ENCODE measurements at regions not wholly inside any gene's neighbourhood (a gene's known extent, or its start where the extent isn't known, plus 50 kb on each side); places are given as distances from the start of the nearest gene placed in this dataset.
A peak's percentile ranks its signal among the peaks of the same experiment; 100 is the strongest.
"Not testable (repeated sequence)": the region's sequence is repeated elsewhere in the genome, so short reads cannot be mapped to it uniquely, and the experiment has no call there.

DNA sequence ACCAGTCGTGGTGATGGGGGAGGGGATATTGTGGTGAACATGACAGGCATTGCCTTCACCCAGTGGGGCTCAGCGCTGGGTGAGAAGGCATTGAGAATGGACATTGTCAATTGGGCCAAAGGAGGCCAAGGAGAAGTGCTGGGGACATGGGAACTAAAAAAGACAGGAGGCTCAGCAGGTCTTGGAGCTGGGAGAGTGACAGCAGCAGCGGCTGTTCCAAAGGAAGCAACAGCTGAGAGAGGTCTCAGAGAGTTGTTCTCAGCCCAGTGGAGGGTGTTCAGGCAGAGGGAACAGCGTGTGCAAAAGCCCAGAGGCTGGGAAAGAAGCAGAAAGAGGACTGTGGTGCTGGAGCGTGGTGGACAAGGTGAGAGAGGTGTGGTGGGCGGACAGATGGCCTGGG, 56.6 kb upstream of the ASNS start:
- not testable (repeated sequence) for H3K4me3 ChIP-seq (ENCODE audit: low read depth, low read length); DNase-seq (ENCODE audit: low read depth)

DNA sequence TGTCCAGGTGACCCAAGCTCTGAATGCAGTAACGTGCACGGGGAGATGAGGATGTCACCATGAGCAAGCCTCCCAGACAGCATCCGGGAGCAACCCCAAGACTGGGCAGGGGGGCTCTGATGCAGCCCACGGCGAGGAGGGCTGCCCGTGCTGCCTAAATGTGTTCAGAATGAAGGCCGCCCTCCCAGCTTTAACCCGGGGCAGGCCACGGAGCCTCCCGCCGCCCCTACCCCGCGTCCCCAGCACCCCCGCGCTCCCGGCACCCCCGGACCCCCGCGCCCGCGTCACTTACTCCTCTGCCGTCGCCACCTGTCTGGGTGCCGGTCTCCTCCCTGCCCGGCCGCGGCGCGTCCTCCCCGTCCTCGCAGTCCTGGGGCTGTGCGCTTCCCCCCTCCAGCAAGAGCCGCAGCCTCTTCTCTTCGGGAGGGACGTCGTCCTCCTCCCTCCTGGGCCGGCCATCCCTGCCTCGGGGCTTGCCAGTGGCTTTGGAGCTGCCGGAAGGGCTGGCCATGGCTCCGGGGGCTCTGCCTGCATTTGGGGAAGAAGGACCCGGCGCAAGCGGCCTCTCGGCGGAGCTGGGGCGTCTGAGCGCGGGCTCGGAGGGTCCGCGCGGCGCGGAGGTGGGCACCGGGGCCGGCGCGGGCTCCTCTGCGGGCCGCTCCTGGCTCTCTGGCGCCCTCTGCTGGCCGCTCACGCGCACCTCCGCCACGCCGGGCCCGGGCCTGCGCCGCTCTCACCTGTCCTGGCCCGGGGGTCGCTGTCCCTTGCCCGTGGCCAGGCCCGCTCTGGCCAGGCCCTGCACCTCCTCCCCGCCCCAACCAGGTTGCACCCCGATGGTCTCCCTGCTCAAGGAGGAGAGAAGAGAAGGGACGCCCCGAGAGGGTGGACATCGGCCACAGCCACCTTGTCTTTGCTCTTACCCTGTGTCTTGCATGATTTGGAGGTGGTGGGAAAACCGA, 55.9 kb upstream of the ASNS start:
- peak; percentile 50 for DNase-seq (ENCODE audit: low read depth)
- TF ChIP-seq, protein P1, sequence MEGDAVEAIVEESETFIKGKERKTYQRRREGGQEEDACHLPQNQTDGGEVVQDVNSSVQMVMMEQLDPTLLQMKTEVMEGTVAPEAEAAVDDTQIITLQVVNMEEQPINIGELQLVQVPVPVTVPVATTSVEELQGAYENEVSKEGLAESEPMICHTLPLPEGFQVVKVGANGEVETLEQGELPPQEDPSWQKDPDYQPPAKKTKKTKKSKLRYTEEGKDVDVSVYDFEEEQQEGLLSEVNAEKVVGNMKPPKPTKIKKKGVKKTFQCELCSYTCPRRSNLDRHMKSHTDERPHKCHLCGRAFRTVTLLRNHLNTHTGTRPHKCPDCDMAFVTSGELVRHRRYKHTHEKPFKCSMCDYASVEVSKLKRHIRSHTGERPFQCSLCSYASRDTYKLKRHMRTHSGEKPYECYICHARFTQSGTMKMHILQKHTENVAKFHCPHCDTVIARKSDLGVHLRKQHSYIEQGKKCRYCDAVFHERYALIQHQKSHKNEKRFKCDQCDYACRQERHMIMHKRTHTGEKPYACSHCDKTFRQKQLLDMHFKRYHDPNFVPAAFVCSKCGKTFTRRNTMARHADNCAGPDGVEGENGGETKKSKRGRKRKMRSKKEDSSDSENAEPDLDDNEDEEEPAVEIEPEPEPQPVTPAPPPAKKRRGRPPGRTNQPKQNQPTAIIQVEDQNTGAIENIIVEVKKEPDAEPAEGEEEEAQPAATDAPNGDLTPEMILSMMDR (IDR thresholded peaks at IDR 0.05; ENCODE audit: insufficient read depth, low read depth, low read length, missing control alignments), result peak; percentile 78
- H3K4me3 ChIP-seq (ENCODE audit: low read depth, low read length), result not testable (repeated sequence)

All from GM12865 (cell line).